NCI-H226 (cell line): ENCODE measurements at regions not wholly inside any gene's neighbourhood (a gene's known extent, or its start where the extent isn't known, plus 50 kb on each side); places are given as distances from the start of the nearest gene placed in this dataset.
"Not testable (repeated sequence)": the region's sequence is repeated elsewhere in the genome, so short reads cannot be mapped to it uniquely, and the experiment has no call there.

Experiments used
- DNase-seq: peaks from one replicate; pipeline ENCODE4 v3.0.0-alpha.2; 2015

DNA sequence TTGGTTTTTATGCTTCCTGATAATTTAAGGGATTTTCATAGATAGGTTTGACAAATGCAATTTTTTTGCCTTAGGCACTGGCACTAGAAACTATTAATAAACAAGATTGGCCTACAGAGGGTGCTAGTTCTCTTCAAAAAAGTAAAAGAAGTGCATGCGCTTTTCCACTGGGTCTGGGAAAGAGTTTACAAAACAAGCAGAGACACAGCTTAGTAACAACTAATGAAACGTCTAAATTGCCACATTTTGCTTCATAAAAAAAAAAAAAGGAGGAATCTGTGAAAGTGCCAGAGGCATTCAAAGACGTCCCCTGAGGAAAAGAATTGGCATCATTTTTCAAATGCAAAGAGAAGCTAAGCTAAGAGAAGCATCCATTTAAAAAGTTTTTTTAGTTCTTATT, 58.3 kb upstream of the EEA1 start:
- DNase-seq = peak; percentile 38

- no peak for DNase-seq
Measured at GRCh38 chr12:92987846-92988621, 58.9 kb upstream of the EEA1 start.

DNA sequence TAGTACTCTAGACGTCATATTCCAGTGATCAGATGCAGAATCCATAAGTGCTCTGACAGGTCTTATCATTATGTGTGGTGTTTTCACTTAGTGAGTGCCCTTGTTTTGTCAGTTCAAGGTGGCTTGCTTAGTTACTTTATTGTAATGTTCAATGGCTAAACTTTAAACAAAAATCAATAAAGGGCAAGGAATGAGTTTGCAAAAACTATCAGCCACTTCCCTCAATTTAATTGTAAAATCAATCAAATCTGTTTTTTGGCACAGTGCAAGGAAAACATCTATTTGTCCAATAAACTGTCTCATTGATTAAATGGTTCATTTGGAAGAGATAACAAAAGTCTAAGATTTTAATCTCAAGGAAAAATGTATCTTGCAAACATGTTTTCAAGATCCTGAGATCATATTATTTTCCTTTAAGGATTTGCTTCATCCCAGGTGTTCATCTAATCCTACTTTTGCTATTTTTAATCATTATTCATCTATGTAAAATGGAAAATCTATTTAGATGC, 59.6 kb upstream of the EEA1 start:
- no peak for DNase-seq

GRCh38 chr12:92989715-92990484, 60.8 kb upstream of the EEA1 start:
- DNase-seq = no peak

GRCh38 chr12:92991134-92991533, 62.0 kb upstream of the EEA1 start:
- no peak for DNase-seq

GRCh38 chr12:92992041-92992440, 62.9 kb upstream of the EEA1 start:
- no peak for DNase-seq

DNA sequence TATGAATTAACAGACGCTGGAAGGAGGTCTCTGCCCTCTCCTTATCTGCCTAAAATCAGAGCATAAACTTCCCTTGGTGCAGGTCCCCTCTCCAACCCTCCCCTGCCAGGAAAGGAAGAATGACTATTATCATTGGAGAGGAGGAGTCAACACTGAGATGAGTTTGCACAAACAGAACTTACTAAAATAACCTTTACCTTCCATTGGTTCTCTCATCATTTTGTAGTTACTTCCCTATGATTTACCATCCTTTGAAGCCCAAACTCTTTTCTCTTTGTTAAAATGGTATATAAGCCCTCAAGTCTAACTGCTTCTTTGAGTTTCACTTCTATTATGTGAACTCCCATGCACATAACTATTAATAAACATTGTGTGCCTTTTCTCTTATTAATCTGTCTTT, 64.2 kb upstream of the EEA1 start:
- no peak for DNase-seq

DNA sequence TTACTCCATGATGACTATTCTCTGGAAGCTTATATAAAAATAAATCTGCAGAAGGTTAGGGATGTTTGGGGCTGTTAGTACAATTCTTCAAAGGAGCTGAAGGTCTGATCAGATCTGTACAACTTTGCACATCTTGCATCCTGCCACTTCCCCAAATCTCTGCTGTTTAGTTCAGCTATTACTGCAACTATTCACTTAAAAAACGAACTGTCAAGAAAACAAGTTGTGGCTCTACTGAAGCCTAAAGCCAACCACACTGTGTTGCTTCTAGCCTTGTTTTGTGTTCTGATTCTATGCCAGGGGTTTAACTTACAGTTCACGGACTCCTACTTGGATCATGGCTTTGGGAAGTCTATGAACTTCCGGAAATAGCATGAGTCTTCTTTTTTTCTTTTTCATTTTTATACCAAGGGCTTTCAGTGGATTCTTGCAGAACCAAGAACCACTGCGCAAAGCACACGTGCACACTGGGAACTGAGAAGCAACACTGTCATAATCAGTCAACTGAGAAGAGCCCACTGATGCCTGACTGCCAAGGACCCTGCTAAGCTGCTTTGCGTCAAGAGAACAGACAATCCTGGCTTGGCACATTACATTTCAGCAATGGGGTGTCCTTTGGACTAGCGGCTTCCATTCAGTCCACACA, 66.3 kb upstream of the EEA1 start:
- no peak for DNase-seq

GRCh38 chr12:93000026-93000425, 70.9 kb upstream of the EEA1 start:
- no peak for DNase-seq

DNA sequence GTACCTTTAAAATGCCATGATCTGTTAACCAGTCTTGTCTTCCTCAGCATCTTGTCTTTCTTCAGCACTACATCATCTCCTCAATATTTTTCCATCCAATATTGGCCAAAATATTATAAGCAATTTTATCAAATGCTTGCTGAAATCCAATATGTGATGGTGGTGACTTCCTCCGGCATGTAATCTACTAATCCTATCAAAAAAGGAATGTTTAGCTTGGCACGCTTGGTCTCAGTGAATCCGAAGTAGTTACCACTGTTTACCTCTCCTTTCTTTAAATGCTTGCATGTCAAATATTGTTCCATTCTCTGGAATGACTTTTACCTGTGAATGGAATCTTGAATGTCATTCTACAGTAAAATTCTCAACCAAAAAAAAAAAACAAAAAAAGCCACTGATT, 72.3 kb upstream of the EEA1 start:
- no peak for DNase-seq

- peak; percentile 18 for DNase-seq
Measured at GRCh38 chr12:93002293-93003054, 73.4 kb upstream of the EEA1 start.

GRCh38 chr12:93003531-93004239, 74.6 kb upstream of the EEA1 start:
- no peak for DNase-seq

- no peak for DNase-seq
Measured at GRCh38 chr12:93005928-93006392, 76.9 kb upstream of the EEA1 start.

- no peak for DNase-seq
Measured at GRCh38 chr12:93006471-93007208, 77.5 kb upstream of the EEA1 start.

DNA sequence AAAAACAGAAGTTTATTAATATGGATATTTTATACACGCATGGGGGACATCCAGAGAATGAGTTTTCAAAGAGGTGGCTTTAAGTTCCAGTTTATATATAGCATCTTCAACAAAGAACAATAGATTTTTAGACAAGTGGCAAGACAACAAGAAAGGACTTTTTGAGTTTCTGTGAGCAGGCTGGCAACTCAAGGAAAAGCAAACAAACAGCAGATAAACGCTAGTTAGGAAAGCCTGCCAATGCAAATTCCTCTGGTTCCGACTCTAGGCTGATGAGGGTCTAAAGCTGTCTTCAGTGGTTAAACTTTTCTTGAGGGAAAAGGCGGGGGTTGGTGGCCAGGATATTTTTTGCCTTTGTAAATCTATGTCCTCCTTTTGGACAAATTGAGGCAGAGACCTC, 78.4 kb upstream of the EEA1 start:
- no peak for DNase-seq

GRCh38 chr12:93008044-93008778, 79.1 kb upstream of the EEA1 start:
- DNase-seq = no peak

DNA sequence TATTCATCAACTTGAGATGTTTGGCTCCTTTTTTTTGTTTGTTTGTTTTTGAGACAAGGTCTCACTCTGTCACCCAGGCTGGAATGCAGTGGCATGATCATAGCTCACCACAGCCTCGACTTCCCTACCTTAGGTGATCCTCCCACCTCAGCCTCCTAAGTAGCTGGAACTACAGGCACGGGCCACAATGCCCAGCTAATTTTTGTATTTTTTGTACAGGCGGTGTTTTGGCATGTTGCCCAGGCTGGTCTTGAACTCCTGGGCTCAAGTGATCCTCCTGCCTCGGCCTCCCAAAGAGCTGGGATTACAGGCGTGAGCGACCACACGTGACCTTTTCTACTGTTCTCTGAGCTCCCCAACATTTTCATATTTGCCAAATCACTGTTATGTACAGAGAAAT, 79.8 kb upstream of the EEA1 start:
- DNase-seq = not testable (repeated sequence)

DNA sequence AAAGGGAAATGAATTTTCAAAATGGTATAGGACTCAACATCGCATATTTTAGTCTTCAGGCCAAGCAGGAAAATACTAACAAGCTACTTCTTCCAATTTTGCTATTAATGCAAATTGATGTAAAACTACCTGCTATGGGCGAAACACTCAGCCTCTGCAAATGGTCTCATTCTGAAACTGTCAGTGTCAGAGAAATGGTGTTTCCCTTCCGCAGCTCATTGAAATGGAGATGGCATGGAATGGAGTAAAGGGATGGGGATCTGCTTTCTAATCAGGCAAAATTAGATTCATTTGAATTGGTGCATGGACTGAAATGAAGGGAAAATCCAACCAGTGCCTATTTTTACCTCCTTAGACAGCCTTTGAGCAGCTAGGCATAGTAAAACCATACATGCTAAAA, 80.4 kb upstream of the EEA1 start:
- no peak for DNase-seq

- DNase-seq = no peak
Measured at GRCh38 chr12:93010461-93010860, 81.4 kb upstream of the EEA1 start.

DNA sequence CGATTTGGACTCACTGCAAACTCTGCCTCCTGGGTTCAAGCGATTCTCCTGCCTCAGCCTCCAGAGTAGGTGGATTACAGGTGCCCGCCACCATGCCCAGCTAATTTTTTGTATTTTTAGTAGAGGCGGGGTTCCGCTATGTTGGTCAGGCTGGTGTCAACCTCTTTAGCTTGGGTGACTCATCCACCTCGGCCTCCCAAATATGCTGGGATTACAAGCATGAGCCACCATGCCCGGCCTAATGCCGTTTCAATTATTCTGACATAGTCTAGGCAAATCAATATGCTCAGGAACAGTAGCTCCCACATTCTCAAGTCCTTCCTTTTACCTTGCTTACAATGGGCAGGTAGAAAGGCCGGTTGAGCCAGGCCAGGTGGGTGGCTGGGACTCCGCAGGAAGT, 82.0 kb upstream of the EEA1 start:
- DNase-seq = no peak
